HG02798 (cell line): ENCODE measurements at regions not wholly inside any gene's neighbourhood (a gene's known extent, or its start where the extent isn't known, plus 50 kb on each side); places are given as distances from the start of the nearest gene placed in this dataset.
"Not testable (repeated sequence)": the region's sequence is repeated elsewhere in the genome, so short reads cannot be mapped to it uniquely, and the experiment has no call there.

ENCODE experiments used
- ATAC-seq: cut with Tn5 transposase; IDR thresholded peaks from one replicate; pipeline ENCODE4 v1.9.1; 2021; ENCODE audit warnings: mild to moderate bottlenecking; ENCODE audit not compliant: unreplicated experiment, poor library complexity

GRCh38 chr13:73338389-73338788, 279.6 kb downstream of the KLF5 start:
- ATAC-seq, result no peak

- ATAC-seq, result no peak
Measured at GRCh38 chr13:73337532-73337931, 278.7 kb downstream of the KLF5 start.

- no peak for ATAC-seq
Measured at GRCh38 chr13:73336773-73337172, 278.0 kb downstream of the KLF5 start.

GRCh38 chr13:73335944-73336343, 277.1 kb downstream of the KLF5 start:
- ATAC-seq, result no peak

- ATAC-seq, result peak; percentile 95
Measured at GRCh38 chr13:73335210-73335609, 276.4 kb downstream of the KLF5 start.

- no peak for ATAC-seq
Measured at GRCh38 chr13:73334445-73334844, 275.6 kb downstream of the KLF5 start.

- no peak for ATAC-seq
Measured at GRCh38 chr13:73331556-73331955, 272.8 kb downstream of the KLF5 start.

GRCh38 chr13:73329355-73329754, 270.6 kb downstream of the KLF5 start:
- ATAC-seq, result no peak

GRCh38 chr13:73327579-73327978, 268.8 kb downstream of the KLF5 start:
- ATAC-seq, result no peak

- peak; percentile 53 for ATAC-seq
Measured at GRCh38 chr13:73325723-73326558, 267.1 kb downstream of the KLF5 start.

GRCh38 chr13:73324842-73325722, 266.3 kb downstream of the KLF5 start:
- ATAC-seq, result no peak

- ATAC-seq, result no peak
Measured at GRCh38 chr13:73323615-73324014, 264.8 kb downstream of the KLF5 start.

GRCh38 chr13:73321043-73321442, 262.2 kb downstream of the KLF5 start:
- no peak for ATAC-seq

GRCh38 chr13:73317140-73317539, 258.3 kb downstream of the KLF5 start:
- ATAC-seq, result no peak

GRCh38 chr13:73310366-73310765, 251.6 kb downstream of the KLF5 start:
- no peak for ATAC-seq

- no peak for ATAC-seq
Measured at GRCh38 chr13:73307481-73307880, 248.7 kb downstream of the KLF5 start.

- ATAC-seq, result no peak
Measured at GRCh38 chr13:73306688-73307087, 247.9 kb downstream of the KLF5 start.

GRCh38 chr13:73304442-73304841, 245.6 kb downstream of the KLF5 start:
- ATAC-seq, result no peak

- ATAC-seq, result no peak
Measured at GRCh38 chr13:73303851-73304250, 245.0 kb downstream of the KLF5 start.

- ATAC-seq, result not testable (repeated sequence)
Measured at GRCh38 chr13:73301622-73302021, 242.8 kb downstream of the KLF5 start.

GRCh38 chr13:73300718-73301425, 242.1 kb downstream of the KLF5 start:
- no peak for ATAC-seq
